Astrocyte (in vitro differentiated cells and primary cell): ENCODE measurements at regions not wholly inside any gene's neighbourhood (a gene's known extent, or its start where the extent isn't known, plus 50 kb on each side); places are given as distances from the start of the nearest gene placed in this dataset.

Source experiments
- EZH2 ChIP-seq: IDR thresholded peaks from 2 replicates; pipeline ENCODE4 v1.6.1; 2012; ENCODE audit warnings: mild to moderate bottlenecking, low read length, inconsistent platforms; ENCODE audit not compliant: insufficient read depth
- TF ChIP-seq, protein P1 (sequence below): IDR thresholded peaks from 2 replicates; pipeline ENCODE4 v1.5.1; 2011; ENCODE audit warnings: low read depth, mild to moderate bottlenecking, inconsistent platforms, low read length, moderate library complexity; ENCODE audit not compliant: insufficient read depth

GRCh38 chr2:228253752-228254151 lies 72.3 kb upstream of the SPHKAP start:
- TF ChIP-seq, protein P1, sequence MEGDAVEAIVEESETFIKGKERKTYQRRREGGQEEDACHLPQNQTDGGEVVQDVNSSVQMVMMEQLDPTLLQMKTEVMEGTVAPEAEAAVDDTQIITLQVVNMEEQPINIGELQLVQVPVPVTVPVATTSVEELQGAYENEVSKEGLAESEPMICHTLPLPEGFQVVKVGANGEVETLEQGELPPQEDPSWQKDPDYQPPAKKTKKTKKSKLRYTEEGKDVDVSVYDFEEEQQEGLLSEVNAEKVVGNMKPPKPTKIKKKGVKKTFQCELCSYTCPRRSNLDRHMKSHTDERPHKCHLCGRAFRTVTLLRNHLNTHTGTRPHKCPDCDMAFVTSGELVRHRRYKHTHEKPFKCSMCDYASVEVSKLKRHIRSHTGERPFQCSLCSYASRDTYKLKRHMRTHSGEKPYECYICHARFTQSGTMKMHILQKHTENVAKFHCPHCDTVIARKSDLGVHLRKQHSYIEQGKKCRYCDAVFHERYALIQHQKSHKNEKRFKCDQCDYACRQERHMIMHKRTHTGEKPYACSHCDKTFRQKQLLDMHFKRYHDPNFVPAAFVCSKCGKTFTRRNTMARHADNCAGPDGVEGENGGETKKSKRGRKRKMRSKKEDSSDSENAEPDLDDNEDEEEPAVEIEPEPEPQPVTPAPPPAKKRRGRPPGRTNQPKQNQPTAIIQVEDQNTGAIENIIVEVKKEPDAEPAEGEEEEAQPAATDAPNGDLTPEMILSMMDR, result no peak
- TF ChIP-seq EZH2, result no peak
